HL-60 (cell line): ENCODE measurements at regions not wholly inside any gene's neighbourhood (a gene's known extent, or its start where the extent isn't known, plus 50 kb on each side); places are given as distances from the start of the nearest gene placed in this dataset.

Source experiments
- DNase-seq, 2 experiments: peaks; one replicate each; pipeline ENCODE4 v3.0.0-alpha.2; 2010 to 2020; ENCODE audit warnings: low read depth in 1 of 2, low spot score in 1 of 2
- H3K27ac ChIP-seq: fragments of 250-450 bp; sonication (Bioruptor Pico); replicated peaks from 2 replicates; pipeline ENCODE4 v1.5.1; 2020; ENCODE audit warnings: mild to moderate bottlenecking, moderate library complexity
- H3K27me3 ChIP-seq: fragments of 250-450 bp; sonication (Bioruptor Pico); 2 replicates; pipeline ENCODE4 v1.5.1; 2021; ENCODE audit warnings: mild to moderate bottlenecking, moderate library complexity; ENCODE audit not compliant: insufficient read depth, poor library complexity, severe bottlenecking
- H3K4me3 ChIP-seq: replicated peaks from 2 replicates; pipeline ENCODE4 v1.5.1; 2011; ENCODE audit warnings: mild to moderate bottlenecking, control low read depth, low read length; ENCODE audit not compliant: insufficient read depth
- GABPA ChIP-seq: IDR thresholded peaks from 2 replicates; pipeline ENCODE4 v1.6.1; 2012; ENCODE audit warnings: low read depth
- POLR2AphosphoS5 ChIP-seq: IDR thresholded peaks from 2 replicates; pipeline ENCODE4 v1.6.1; 2012; ENCODE audit warnings: low read depth
- SPI1 ChIP-seq: IDR thresholded peaks from 2 replicates; pipeline ENCODE4 v1.6.1; 2012; ENCODE audit warnings: low read depth, mild to moderate bottlenecking, borderline replicate concordance
- TF ChIP-seq, protein P1 (sequence below): IDR thresholded peaks from one replicate; pipeline ENCODE4 v1.5.1; 2011; ENCODE audit warnings: low read length, control low read depth, inconsistent platforms; ENCODE audit not compliant: insufficient read depth
- TF ChIP-seq, protein P2 (sequence below): IDR thresholded peaks from 2 replicates; pipeline ENCODE4 v1.6.1; 2012; ENCODE audit warnings: low read depth; ENCODE audit not compliant: insufficient replicate concordance

DNA sequence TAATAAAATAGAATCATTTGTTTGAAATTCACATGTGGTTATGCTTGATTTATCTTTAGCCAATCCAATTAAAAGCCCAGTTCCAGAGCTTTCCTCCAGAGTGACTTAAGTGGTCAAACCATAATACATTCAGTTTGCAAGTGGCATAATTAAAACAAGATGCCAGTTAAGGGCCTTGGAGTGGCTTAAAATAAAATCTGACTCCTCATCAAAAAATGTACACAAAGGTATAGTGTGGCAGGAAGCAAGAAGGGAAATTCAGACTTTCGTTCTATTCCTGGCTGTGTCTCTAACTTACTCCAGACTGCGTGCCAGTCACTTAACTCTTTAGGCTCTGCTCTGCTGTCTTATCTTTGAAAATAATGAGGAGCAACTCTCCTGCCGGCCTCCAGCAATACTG is 215.9 kb upstream of the PRNP start:
- Histone ChIP-seq H3K27me3 (peaks cover 2% of the 10 kb centered on the region), H3K27ac (no peak overlapping the region), H3K4me3 (no peak overlapping the region)
- DNase-seq: no peak
- TF ChIP-seq GABPA (no peak), SPI1 (no peak), POLR2AphosphoS5 (no peak)
- TF ChIP-seq, protein P1, sequence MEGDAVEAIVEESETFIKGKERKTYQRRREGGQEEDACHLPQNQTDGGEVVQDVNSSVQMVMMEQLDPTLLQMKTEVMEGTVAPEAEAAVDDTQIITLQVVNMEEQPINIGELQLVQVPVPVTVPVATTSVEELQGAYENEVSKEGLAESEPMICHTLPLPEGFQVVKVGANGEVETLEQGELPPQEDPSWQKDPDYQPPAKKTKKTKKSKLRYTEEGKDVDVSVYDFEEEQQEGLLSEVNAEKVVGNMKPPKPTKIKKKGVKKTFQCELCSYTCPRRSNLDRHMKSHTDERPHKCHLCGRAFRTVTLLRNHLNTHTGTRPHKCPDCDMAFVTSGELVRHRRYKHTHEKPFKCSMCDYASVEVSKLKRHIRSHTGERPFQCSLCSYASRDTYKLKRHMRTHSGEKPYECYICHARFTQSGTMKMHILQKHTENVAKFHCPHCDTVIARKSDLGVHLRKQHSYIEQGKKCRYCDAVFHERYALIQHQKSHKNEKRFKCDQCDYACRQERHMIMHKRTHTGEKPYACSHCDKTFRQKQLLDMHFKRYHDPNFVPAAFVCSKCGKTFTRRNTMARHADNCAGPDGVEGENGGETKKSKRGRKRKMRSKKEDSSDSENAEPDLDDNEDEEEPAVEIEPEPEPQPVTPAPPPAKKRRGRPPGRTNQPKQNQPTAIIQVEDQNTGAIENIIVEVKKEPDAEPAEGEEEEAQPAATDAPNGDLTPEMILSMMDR: no peak
- TF ChIP-seq, protein P2, sequence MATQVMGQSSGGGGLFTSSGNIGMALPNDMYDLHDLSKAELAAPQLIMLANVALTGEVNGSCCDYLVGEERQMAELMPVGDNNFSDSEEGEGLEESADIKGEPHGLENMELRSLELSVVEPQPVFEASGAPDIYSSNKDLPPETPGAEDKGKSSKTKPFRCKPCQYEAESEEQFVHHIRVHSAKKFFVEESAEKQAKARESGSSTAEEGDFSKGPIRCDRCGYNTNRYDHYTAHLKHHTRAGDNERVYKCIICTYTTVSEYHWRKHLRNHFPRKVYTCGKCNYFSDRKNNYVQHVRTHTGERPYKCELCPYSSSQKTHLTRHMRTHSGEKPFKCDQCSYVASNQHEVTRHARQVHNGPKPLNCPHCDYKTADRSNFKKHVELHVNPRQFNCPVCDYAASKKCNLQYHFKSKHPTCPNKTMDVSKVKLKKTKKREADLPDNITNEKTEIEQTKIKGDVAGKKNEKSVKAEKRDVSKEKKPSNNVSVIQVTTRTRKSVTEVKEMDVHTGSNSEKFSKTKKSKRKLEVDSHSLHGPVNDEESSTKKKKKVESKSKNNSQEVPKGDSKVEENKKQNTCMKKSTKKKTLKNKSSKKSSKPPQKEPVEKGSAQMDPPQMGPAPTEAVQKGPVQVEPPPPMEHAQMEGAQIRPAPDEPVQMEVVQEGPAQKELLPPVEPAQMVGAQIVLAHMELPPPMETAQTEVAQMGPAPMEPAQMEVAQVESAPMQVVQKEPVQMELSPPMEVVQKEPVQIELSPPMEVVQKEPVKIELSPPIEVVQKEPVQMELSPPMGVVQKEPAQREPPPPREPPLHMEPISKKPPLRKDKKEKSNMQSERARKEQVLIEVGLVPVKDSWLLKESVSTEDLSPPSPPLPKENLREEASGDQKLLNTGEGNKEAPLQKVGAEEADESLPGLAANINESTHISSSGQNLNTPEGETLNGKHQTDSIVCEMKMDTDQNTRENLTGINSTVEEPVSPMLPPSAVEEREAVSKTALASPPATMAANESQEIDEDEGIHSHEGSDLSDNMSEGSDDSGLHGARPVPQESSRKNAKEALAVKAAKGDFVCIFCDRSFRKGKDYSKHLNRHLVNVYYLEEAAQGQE: no peak

DNA sequence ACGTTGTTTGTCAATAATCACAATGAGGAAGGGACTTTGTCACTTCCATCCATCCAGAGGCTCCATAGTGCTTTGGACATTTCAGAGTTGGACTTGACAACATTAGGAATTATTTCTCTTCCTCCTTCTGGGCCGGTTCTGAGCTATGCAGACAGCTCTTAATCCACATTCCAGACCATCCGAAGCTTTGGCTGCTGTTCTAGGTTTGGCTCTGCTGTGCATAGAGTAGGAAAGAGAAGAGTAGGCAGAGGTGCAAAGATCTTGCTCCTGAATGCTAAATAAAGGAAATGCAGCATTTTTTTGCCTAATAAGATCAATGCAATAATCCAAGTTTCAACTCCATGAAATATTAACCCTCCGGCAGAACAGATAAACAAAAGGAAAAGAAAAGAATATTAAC is 216.3 kb upstream of the PRNP start:
- no peak for DNase-seq
- Histone ChIP-seq H3K27ac (no peak overlapping the region), H3K4me3 (no peak overlapping the region)

DNA sequence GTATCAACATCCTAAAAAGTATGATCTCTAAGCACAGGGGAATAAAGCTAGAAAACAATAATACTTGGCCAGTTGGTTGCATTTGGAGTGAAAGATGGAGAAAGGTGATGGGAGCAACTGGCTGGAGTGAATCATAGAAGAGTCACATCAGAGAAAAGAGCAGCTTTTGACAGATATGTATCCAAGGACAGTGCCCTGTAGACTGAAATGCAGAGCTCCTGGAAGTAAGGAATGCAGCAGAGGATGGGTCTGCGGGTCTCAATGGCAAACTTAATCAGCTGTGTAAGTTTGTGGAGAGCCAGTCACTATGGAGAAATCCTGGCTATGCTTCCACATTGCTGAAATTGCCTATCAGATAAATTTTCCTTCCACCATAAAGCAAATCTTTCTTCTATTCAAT is 218.1 kb upstream of the PRNP start:
- Histone ChIP-seq H3K4me3 (no peak overlapping the region), H3K27ac (no peak overlapping the region), H3K27me3 (peaks cover 2% of the 10 kb centered on the region)
- TF ChIP-seq, protein P2: no peak
- no peak for TF ChIP-seq POLR2AphosphoS5
- TF ChIP-seq GABPA: no peak
- no peak for TF ChIP-seq SPI1
- TF ChIP-seq, protein P1: no peak
- DNase-seq: no peak

More for the DNA sequence above, 216.3 kb upstream of the PRNP start:
- TF ChIP-seq, protein P2: no peak
- TF ChIP-seq POLR2AphosphoS5: no peak
- TF ChIP-seq GABPA: no peak
- no peak for TF ChIP-seq SPI1
- TF ChIP-seq, protein P1: no peak
- H3K27me3 ChIP-seq: peaks cover 2% of the 10 kb centered on the region
